HEK293 (cell line): ENCODE measurements at regions not wholly inside any gene's neighbourhood (a gene's known extent, or its start where the extent isn't known, plus 50 kb on each side); places are given as distances from the start of the nearest gene placed in this dataset.

Experiments
- BCL11A ChIP-seq: fragments of 450-650 bp; formaldehyde crosslinking; IDR thresholded peaks from 2 replicates; pipeline ENCODE4 v1.5.1; 2016; ENCODE audit warnings: low read depth, missing biosample characterization, missing genetic modification characterization
- HOXD13 ChIP-seq: sonication (generic); formaldehyde crosslinking; IDR thresholded peaks from 2 replicates; pipeline ENCODE4 v1.8.0; 2022; ENCODE audit warnings: missing genetic modification reagents, borderline replicate concordance
- SCRT2 ChIP-seq: fragments of 450-650 bp; formaldehyde crosslinking; IDR thresholded peaks from 2 replicates; pipeline ENCODE4 v1.5.1; 2016; ENCODE audit warnings: missing biosample characterization, missing genetic modification characterization
- SETDB1 ChIP-seq: IDR thresholded peaks from one replicate; pipeline ENCODE4 v1.6.1; 2017; ENCODE audit warnings: mild to moderate bottlenecking, low read length, moderate library complexity, mixed read lengths; ENCODE audit not compliant: insufficient read length
- TRIM28 ChIP-seq: IDR thresholded peaks from 2 replicates; pipeline ENCODE4 v1.6.1; 2011; ENCODE audit warnings: low read length, control low read depth, borderline replicate concordance
- ZBTB1 ChIP-seq: fragments of 450-650 bp; formaldehyde crosslinking; IDR thresholded peaks from 2 replicates; pipeline ENCODE4 v1.5.1; 2016; ENCODE audit warnings: missing biosample characterization, missing genetic modification characterization
- ZBTB44 ChIP-seq: fragments of 450-650 bp; IDR thresholded peaks from 2 replicates; pipeline ENCODE4 v1.5.1; 2018; ENCODE audit warnings: missing biosample characterization, mild to moderate bottlenecking, missing genetic modification characterization
- ZNF138 ChIP-seq: fragments of 450-650 bp; formaldehyde crosslinking; IDR thresholded peaks from 2 replicates; pipeline ENCODE4 v1.5.1; 2016; ENCODE audit warnings: missing biosample characterization, missing genetic modification characterization, borderline replicate concordance
- ZNF146 ChIP-seq: fragments of 450-650 bp; formaldehyde crosslinking; IDR thresholded peaks from 2 replicates; pipeline ENCODE4 v1.5.1; 2016; ENCODE audit warnings: missing biosample characterization, missing genetic modification characterization
- ZNF157 ChIP-seq: fragments of 450-650 bp; formaldehyde crosslinking; IDR thresholded peaks from 2 replicates; pipeline ENCODE4 v1.5.1; 2016; ENCODE audit warnings: missing biosample characterization, missing genetic modification characterization
- ZNF16 ChIP-seq: fragments of 450-650 bp; formaldehyde crosslinking; IDR thresholded peaks from 2 replicates; pipeline ENCODE4 v1.5.1; 2016; ENCODE audit warnings: low read depth, missing biosample characterization, missing genetic modification characterization
- ZNF174 ChIP-seq: fragments of 450-650 bp; formaldehyde crosslinking; IDR thresholded peaks from 2 replicates; pipeline ENCODE4 v1.5.0; 2017; ENCODE audit warnings: missing biosample characterization, mild to moderate bottlenecking, missing genetic modification characterization
- ZNF184 ChIP-seq: fragments of 450-650 bp; IDR thresholded peaks from 2 replicates; pipeline ENCODE4 v1.5.1; 2018; ENCODE audit warnings: missing biosample characterization, mild to moderate bottlenecking, missing genetic modification characterization
- ZNF26 ChIP-seq: fragments of 450-650 bp; formaldehyde crosslinking; IDR thresholded peaks from 2 replicates; pipeline ENCODE4 v1.5.1; 2016; ENCODE audit warnings: missing biosample characterization, missing genetic modification characterization
- ZNF266 ChIP-seq: fragments of 450-650 bp; formaldehyde crosslinking; IDR thresholded peaks from 2 replicates; pipeline ENCODE4 v1.5.1; 2016; ENCODE audit warnings: missing biosample characterization, missing genetic modification characterization, low read depth
- ZNF280C ChIP-seq: fragments of 450-650 bp; formaldehyde crosslinking; IDR thresholded peaks from 2 replicates; pipeline ENCODE4 v1.5.1; 2016; ENCODE audit warnings: missing biosample characterization, missing genetic modification characterization
- ZNF311 ChIP-seq: fragments of 450-650 bp; formaldehyde crosslinking; IDR thresholded peaks from 2 replicates; pipeline ENCODE4 v1.5.1; 2017; ENCODE audit warnings: missing biosample characterization, missing genetic modification characterization, borderline replicate concordance
- ZNF555 ChIP-seq: fragments of 450-650 bp; formaldehyde crosslinking; conservative IDR thresholded peaks from 2 replicates; pipeline ENCODE4 v1.5.1; 2017; ENCODE audit warnings: missing biosample characterization, mild to moderate bottlenecking, missing genetic modification characterization, inconsistent platforms
- ZNF580 ChIP-seq: fragments of 450-650 bp; formaldehyde crosslinking; IDR thresholded peaks from 2 replicates; pipeline ENCODE4 v1.5.1; 2016; ENCODE audit warnings: missing biosample characterization, missing genetic modification characterization
- ZNF600 ChIP-seq: fragments of 450-650 bp; formaldehyde crosslinking; IDR thresholded peaks from 2 replicates; pipeline ENCODE4 v1.5.1; 2016; ENCODE audit warnings: missing biosample characterization, missing genetic modification characterization
- ZNF624 ChIP-seq: fragments of 450-650 bp; formaldehyde crosslinking; IDR thresholded peaks from 2 replicates; pipeline ENCODE4 v1.5.1; 2017; ENCODE audit warnings: missing biosample characterization, missing genetic modification characterization
- ZNF658 ChIP-seq: fragments of 450-650 bp; formaldehyde crosslinking; IDR thresholded peaks from 2 replicates; pipeline ENCODE4; 2016; ENCODE audit warnings: missing biosample characterization, missing genetic modification characterization
- ZNF670 ChIP-seq: fragments of 450-650 bp; formaldehyde crosslinking; IDR thresholded peaks from 2 replicates; pipeline ENCODE4 v1.5.1; 2016; ENCODE audit warnings: missing biosample characterization, missing genetic modification characterization, low read depth
- ZNF777 ChIP-seq: fragments of 450-650 bp; formaldehyde crosslinking; IDR thresholded peaks from 2 replicates; pipeline ENCODE4 v1.5.1; 2017; ENCODE audit warnings: missing biosample characterization, missing genetic modification characterization, borderline replicate concordance
- ZSCAN4 ChIP-seq: fragments of 450-650 bp; formaldehyde crosslinking; IDR thresholded peaks from 2 replicates; pipeline ENCODE4 v1.5.1; 2017; ENCODE audit warnings: missing biosample characterization, missing genetic modification characterization
- TF ChIP-seq, protein P1 (sequence below): fragments of 450-650 bp; formaldehyde crosslinking; IDR thresholded peaks from 2 replicates; pipeline ENCODE4 v1.5.1; 2017; ENCODE audit warnings: missing biosample characterization, missing genetic modification characterization
- TF ChIP-seq, protein P2 (sequence below): fragments of 450-650 bp; formaldehyde crosslinking; IDR thresholded peaks from 2 replicates; pipeline ENCODE4 v1.5.1; 2017; ENCODE audit warnings: missing biosample characterization, missing genetic modification characterization
- TF ChIP-seq, protein P3 (sequence below): fragments of 450-650 bp; formaldehyde crosslinking; IDR thresholded peaks from 2 replicates; pipeline ENCODE4 v1.5.1; 2016; ENCODE audit warnings: missing biosample characterization, missing genetic modification characterization

DNA sequence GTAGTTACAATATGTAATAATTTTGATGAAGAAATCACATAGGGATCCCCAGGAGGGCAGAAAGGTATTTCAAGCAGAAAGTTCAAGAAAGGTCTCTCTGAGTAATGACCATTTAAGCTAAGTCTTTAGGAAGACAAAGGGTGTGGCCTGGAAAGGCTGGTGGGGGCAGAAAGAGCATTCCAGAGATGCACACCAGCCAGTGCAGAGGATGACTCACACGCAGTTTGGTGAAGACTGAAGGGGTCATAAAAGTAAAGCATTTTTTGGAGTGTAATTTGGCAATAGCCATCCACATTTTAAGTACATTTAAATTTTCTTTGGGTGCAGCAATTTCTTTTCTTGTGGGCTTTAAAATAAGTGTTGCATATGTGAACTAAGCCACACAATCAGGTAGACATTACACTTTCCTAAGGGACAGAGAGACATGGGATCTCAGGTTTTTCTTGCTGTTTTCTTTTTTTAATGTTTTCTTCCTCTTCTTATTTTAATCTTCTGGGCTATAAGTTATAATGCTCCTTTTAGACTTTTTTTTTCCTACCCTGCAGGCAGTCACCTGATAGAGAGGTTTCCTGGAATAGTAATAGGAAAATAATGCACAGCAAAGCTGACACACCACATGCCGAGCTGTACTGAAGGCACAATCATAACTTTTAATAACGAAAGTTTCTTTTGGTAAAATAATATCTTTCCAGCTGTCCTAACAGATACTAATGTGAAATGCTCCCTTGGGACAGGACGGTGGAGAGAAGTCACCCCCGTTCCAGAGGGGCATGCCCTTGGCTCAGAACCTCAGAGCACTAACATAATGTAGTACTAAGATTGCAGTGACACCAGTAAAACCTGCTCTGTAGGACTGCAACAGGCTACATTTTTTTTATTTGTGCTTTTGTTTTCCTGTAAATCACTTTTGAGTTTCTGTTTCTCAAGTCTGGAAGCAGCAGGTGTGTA is 49.6 kb upstream of the PTPRK start (continued):
- TF ChIP-seq ZNF157 (tag by site-specific recombination) (no peak), ZBTB1 (tag by site-specific recombination) (no peak), ZNF280C (tag by site-specific recombination) (no peak), TRIM28 (no peak), ZNF624 (tag by site-specific recombination) (no peak), ZNF26 (tag by site-specific recombination) (no peak), BCL11A (tag by site-specific recombination) (no peak), ZNF184 (0 out of 2 replicates have a peak, but pooled peaks have one; percentile 21), SETDB1 (no peak), ZSCAN4 (tag by site-specific recombination) (no peak), ZNF266 (tag by site-specific recombination) (no peak), ZNF311 (tag by site-specific recombination) (no peak), ZNF555 (tag by site-specific recombination) (no peak), ZNF600 (tag by site-specific recombination) (no peak), ZNF174 (tag by site-specific recombination) (no peak), ZNF138 (tag by site-specific recombination) (no peak), ZNF777 (no peak), ZBTB44 (tag by site-specific recombination) (no peak), HOXD13 (CRISPR knock-in tag) (no peak), ZNF580 (tag by site-specific recombination) (no peak), ZNF146 (tag by site-specific recombination) (no peak), ZNF658 (no peak), SCRT2 (tag by site-specific recombination) (peak; percentile 87), ZNF16 (tag by site-specific recombination) (no peak), ZNF670 (tag by site-specific recombination) (no peak)
- TF ChIP-seq, protein P1, sequence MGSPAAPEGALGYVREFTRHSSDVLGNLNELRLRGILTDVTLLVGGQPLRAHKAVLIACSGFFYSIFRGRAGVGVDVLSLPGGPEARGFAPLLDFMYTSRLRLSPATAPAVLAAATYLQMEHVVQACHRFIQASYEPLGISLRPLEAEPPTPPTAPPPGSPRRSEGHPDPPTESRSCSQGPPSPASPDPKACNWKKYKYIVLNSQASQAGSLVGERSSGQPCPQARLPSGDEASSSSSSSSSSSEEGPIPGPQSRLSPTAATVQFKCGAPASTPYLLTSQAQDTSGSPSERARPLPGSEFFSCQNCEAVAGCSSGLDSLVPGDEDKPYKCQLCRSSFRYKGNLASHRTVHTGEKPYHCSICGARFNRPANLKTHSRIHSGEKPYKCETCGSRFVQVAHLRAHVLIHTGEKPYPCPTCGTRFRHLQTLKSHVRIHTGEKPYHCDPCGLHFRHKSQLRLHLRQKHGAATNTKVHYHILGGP = no peak
- TF ChIP-seq, protein P2, sequence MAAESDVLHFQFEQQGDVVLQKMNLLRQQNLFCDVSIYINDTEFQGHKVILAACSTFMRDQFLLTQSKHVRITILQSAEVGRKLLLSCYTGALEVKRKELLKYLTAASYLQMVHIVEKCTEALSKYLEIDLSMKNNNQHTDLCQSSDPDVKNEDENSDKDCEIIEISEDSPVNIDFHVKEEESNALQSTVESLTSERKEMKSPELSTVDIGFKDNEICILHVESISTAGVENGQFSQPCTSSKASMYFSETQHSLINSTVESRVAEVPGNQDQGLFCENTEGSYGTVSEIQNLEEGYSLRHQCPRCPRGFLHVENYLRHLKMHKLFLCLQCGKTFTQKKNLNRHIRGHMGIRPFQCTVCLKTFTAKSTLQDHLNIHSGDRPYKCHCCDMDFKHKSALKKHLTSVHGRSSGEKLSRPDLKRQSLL (tag by site-specific recombination) = no peak
- TF ChIP-seq, protein P3, sequence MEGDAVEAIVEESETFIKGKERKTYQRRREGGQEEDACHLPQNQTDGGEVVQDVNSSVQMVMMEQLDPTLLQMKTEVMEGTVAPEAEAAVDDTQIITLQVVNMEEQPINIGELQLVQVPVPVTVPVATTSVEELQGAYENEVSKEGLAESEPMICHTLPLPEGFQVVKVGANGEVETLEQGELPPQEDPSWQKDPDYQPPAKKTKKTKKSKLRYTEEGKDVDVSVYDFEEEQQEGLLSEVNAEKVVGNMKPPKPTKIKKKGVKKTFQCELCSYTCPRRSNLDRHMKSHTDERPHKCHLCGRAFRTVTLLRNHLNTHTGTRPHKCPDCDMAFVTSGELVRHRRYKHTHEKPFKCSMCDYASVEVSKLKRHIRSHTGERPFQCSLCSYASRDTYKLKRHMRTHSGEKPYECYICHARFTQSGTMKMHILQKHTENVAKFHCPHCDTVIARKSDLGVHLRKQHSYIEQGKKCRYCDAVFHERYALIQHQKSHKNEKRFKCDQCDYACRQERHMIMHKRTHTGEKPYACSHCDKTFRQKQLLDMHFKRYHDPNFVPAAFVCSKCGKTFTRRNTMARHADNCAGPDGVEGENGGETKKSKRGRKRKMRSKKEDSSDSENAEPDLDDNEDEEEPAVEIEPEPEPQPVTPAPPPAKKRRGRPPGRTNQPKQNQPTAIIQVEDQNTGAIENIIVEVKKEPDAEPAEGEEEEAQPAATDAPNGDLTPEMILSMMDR (tag by site-specific recombination) = no peak
